ENCODE measurements at regions not wholly inside any gene's neighbourhood (a gene's known extent, or its start where the extent isn't known, plus 50 kb on each side); places are given as distances from the start of the nearest gene placed in this dataset.

DNA sequence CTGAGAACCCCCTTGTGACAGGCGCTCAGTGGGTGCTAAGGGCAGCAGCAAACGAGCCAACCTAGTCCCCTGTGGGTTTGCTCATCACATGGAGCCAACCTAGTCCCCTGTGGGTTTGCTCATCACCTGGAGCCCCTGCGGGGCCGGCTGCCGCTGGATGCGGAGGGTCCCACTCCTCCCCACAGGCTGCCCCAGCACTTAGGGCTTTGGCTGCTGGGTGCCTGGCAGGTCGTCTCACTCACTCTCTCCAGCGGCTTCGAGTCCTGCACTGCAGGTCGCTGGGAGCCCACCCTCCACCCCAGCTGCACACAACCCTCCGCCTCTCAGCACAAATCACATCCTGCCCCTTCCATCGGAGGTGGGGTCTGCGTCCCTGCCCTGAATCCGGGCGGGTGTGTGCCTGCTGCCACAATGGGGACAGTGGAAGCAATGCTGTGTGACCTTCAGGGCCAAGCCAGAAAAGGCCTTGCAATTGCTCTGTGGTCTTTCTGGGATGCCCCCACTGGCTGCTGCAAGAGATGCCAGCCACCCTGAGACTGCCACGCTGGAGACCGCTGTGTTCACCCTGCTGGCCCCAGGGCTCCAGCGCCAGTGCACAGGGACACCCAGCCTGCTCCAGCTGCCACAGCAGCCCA is 248.1 kb upstream of the SALL3 start:
- FAIRE-seq (no peak), DNase-seq (ENCODE audit: low spot score) (no peak), ATAC-seq (no peak)
- ChIA-PET CTCF (ENCODE audit: low intra/inter-chr PET ratio, low total read pairs) (no interaction called here), POLR2A (no interaction called here)
- Histone ChIP-seq H3K9ac (ENCODE audit: insufficient read depth, low read depth, low read length) (no peak overlapping the region), H3K36me3 (replicated peaks in 1 of 2; ENCODE audit: control insufficient read depth in 1 of 2, insufficient read depth in 2 of 2, low read length in 2 of 2) (no peaks in the 10 kb centered on the region), H3K4me2 (ENCODE audit: low read depth, low read length) (no peak overlapping the region), H3K79me2 (ENCODE audit: insufficient read depth, low read length) (no peaks in the 10 kb centered on the region), H4K20me1 (ENCODE audit: insufficient read depth, low read length) (peaks cover 2% of the 10 kb centered on the region; the same call in 1 of the 2 replicates), H2AFZ (ENCODE audit: low read length) (no peak overlapping the region), H3K9me3 (ENCODE audit: low read length) (no peaks in the 10 kb centered on the region), H3K4me3 (replicated peaks in 1 of 3; ENCODE audit: insufficient read depth in 1 of 3, low read depth in 2 of 3, low read length in 3 of 3) (no peak overlapping the region), H3K4me1 (ENCODE audit: insufficient read depth, low read length) (no peaks in the 10 kb centered on the region), H3K27me3 (ENCODE audit: control insufficient read depth in 1 of 2, insufficient read depth in 2 of 2, low read length in 2 of 2) (peaks cover 4 to 69% of the 10 kb centered on the region in 2 experiments; a peak in 4 of 5 replicates), H3K27ac (ENCODE audit: extremely low read length, insufficient read depth, low read length) (no peak overlapping the region)
- in situ Hi-C loops (cut with HindIII; ENCODE audit: extremely low pct_ligation_motif_present, low pct_unique_long_range_greater_than_20kb) (no loop called here), intact Hi-C loops (cut with micrococcal nuclease; ENCODE audit: unreplicated experiment) (no loop called here)
- WGBS (ENCODE audit: low lambda C conversion rate): 40% methylated on average over 3 of the region's 18 CpGs
- TF ChIP-seq, protein P1, sequence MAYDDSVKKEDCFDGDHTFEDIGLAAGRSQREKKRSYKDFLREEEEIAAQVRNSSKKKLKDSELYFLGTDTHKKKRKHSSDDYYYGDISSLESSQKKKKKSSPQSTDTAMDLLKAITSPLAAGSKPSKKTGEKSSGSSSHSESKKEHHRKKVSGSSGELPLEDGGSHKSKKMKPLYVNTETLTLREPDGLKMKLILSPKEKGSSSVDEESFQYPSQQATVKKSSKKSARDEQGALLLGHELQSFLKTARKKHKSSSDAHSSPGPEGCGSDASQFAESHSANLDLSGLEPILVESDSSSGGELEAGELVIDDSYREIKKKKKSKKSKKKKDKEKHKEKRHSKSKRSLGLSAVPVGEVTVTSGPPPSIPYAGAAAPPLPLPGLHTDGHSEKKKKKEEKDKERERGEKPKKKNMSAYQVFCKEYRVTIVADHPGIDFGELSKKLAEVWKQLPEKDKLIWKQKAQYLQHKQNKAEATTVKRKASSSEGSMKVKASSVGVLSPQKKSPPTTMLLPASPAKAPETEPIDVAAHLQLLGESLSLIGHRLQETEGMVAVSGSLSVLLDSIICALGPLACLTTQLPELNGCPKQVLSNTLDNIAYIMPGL (CRISPR knock-in tag; IDR thresholded peaks at IDR 0.05; ENCODE audit: borderline replicate concordance in 1 of 2, low read depth in 1 of 2): no peak
- TF ChIP-seq DNMT1 (CRISPR knock-in tag; IDR thresholded peaks at IDR 0.05) (no peak), WIZ (CRISPR knock-in tag; IDR thresholded peaks at IDR 0.05) (no peak), ARNT (IDR thresholded peaks at IDR 0.05) (no peak), LCORL (IDR thresholded peaks at IDR 0.05) (no peak), LCORL (CRISPR knock-in tag; IDR thresholded peaks at IDR 0.05) (no peak), FOXA1 (IDR thresholded peaks at IDR 0.05) (no peak), FOXA1 (CRISPR knock-in tag; IDR thresholded peaks at IDR 0.05) (no peak), ZNF282 (IDR thresholded peaks at IDR 0.05; ENCODE audit: partially characterized antibody) (no peak), ZNF180 (CRISPR knock-in tag; IDR thresholded peaks at IDR 0.05; ENCODE audit: borderline replicate concordance, low read depth) (no peak)
- TF ChIP-seq, protein P2, sequence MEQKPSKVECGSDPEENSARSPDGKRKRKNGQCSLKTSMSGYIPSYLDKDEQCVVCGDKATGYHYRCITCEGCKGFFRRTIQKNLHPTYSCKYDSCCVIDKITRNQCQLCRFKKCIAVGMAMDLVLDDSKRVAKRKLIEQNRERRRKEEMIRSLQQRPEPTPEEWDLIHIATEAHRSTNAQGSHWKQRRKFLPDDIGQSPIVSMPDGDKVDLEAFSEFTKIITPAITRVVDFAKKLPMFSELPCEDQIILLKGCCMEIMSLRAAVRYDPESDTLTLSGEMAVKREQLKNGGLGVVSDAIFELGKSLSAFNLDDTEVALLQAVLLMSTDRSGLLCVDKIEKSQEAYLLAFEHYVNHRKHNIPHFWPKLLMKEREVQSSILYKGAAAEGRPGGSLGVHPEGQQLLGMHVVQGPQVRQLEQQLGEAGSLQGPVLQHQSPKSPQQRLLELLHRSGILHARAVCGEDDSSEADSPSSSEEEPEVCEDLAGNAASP (CRISPR knock-in tag; IDR thresholded peaks at IDR 0.05; ENCODE audit: borderline replicate concordance): no peak
- TF ChIP-seq, protein P3, sequence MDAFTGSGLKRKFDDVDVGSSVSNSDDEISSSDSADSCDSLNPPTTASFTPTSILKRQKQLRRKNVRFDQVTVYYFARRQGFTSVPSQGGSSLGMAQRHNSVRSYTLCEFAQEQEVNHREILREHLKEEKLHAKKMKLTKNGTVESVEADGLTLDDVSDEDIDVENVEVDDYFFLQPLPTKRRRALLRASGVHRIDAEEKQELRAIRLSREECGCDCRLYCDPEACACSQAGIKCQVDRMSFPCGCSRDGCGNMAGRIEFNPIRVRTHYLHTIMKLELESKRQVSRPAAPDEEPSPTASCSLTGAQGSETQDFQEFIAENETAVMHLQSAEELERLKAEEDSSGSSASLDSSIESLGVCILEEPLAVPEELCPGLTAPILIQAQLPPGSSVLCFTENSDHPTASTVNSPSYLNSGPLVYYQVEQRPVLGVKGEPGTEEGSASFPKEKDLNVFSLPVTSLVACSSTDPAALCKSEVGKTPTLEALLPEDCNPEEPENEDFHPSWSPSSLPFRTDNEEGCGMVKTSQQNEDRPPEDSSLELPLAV (CRISPR knock-in tag; conservative IDR thresholded peaks at IDR 0.05; ENCODE audit: low read depth): no peak
- TF ChIP-seq, protein P4, sequence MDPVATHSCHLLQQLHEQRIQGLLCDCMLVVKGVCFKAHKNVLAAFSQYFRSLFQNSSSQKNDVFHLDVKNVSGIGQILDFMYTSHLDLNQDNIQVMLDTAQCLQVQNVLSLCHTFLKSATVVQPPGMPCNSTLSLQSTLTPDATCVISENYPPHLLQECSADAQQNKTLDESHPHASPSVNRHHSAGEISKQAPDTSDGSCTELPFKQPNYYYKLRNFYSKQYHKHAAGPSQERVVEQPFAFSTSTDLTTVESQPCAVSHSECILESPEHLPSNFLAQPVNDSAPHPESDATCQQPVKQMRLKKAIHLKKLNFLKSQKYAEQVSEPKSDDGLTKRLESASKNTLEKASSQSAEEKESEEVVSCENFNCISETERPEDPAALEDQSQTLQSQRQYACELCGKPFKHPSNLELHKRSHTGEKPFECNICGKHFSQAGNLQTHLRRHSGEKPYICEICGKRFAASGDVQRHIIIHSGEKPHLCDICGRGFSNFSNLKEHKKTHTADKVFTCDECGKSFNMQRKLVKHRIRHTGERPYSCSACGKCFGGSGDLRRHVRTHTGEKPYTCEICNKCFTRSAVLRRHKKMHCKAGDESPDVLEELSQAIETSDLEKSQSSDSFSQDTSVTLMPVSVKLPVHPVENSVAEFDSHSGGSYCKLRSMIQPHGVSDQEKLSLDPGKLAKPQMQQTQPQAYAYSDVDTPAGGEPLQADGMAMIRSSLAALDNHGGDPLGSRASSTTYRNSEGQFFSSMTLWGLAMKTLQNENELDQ (CRISPR knock-in tag; IDR thresholded peaks at IDR 0.05; ENCODE audit: borderline replicate concordance): no peak
- BruUV-seq (replicated peaks): no TSS peak

Data from HepG2 (cell line).